ENCODE measurements at regions not wholly inside any gene's neighbourhood (a gene's known extent, or its start where the extent isn't known, plus 50 kb on each side); places are given as distances from the start of the nearest gene placed in this dataset.

DNA sequence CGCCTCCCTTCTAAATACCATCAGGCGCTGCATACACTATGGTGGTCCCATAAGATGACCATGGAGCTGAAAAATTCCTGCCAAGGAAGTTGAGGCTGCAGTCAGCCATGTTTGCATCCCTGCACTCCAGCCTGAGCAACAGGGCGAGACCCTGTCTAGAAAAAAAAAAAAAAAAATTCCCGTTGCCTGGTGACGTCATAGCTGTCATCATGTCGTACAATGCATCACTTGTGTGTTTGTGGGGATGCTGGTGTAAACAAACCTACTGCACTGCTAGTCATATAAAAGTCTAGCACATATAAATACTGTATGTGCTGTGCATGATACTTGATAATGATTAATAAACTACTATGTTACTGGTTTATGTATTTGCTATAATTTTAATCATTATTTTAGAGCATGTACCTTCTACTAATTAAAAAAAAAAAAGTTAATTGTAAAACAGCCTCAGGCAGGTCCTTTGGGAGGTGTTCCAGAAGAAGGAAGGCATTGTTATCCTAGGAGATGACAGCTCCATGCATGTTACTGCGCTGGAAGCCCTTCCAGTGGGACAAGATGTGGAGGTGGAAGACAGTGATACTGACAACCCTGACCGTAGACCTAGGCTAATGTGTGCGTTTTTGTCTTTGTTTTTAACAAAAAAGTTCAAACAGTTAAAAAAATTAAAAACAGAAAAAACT, 132.6 kb downstream of the BANF2 start:
- TF ChIP-seq, protein P1, sequence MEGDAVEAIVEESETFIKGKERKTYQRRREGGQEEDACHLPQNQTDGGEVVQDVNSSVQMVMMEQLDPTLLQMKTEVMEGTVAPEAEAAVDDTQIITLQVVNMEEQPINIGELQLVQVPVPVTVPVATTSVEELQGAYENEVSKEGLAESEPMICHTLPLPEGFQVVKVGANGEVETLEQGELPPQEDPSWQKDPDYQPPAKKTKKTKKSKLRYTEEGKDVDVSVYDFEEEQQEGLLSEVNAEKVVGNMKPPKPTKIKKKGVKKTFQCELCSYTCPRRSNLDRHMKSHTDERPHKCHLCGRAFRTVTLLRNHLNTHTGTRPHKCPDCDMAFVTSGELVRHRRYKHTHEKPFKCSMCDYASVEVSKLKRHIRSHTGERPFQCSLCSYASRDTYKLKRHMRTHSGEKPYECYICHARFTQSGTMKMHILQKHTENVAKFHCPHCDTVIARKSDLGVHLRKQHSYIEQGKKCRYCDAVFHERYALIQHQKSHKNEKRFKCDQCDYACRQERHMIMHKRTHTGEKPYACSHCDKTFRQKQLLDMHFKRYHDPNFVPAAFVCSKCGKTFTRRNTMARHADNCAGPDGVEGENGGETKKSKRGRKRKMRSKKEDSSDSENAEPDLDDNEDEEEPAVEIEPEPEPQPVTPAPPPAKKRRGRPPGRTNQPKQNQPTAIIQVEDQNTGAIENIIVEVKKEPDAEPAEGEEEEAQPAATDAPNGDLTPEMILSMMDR (IDR thresholded peaks at IDR 0.05), result no peak
- TF ChIP-seq POLR2A (IDR thresholded peaks at IDR 0.05), result no peak
